Activated CD8-positive, alpha-beta memory T cell treated with anti-CD3 and anti-CD28 coated beads, Interleukin-2, amount 10 ng/mL, durations not matched to agents 7 days and 5 days (primary cell): ENCODE measurements at regions not wholly inside any gene's neighbourhood (a gene's known extent, or its start where the extent isn't known, plus 50 kb on each side); places are given as distances from the start of the nearest gene placed in this dataset.

Experiments used
- ATAC-seq: fragments of 150-1000 bp; cut with Tn5 transposase; one replicate; pipeline ENCODE4 v1.10.0; 2021; ENCODE audit warnings: moderate library complexity
- CTCF ChIA-PET: fragments of 350-600 bp; sonication (Branson Sonifier 250); formaldehyde crosslinking; loops from one replicate; lab custom pipeline; 2021; ENCODE audit warnings: antibody characterized with exemption; lab: Charles Lee
- DNase-seq: peaks from one replicate; pipeline ENCODE4 v3.0.0-alpha.2; 2020
- H3K27ac Mint-ChIP-seq: one replicate; pipeline ENCODE4 v1.8.0; 2021; ENCODE audit warnings: mild to moderate bottlenecking, mixed read lengths
- H3K27me3 Mint-ChIP-seq: one replicate; pipeline ENCODE4 v1.8.0; 2021; ENCODE audit warnings: mixed read lengths
- H3K36me3 Mint-ChIP-seq: one replicate; pipeline ENCODE4 v1.8.0; 2021; ENCODE audit warnings: mild to moderate bottlenecking, mixed read lengths
- H3K4me1 Mint-ChIP-seq: one replicate; pipeline ENCODE4 v1.8.0; 2021; ENCODE audit warnings: mixed read lengths
- H3K4me3 Mint-ChIP-seq: one replicate; pipeline ENCODE4 v1.8.0; 2021; ENCODE audit warnings: mild to moderate bottlenecking, moderate library complexity, mixed read lengths
- H3K9me3 Mint-ChIP-seq: one replicate; pipeline ENCODE4 v1.8.0; 2022; ENCODE audit warnings: low read depth, mixed read lengths

GRCh38 chr1:38464071-38464661 lies 395.4 kb downstream of the RRAGC start:
- no peaks in the 10 kb centered on the region for H3K9me3 Mint-ChIP-seq
- CTCF ChIA-PET: no interaction called here
- ATAC-seq (no peak), DNase-seq (no peak)
- H3K4me1 Mint-ChIP-seq: no peaks in the 10 kb centered on the region
- no peaks in the 10 kb centered on the region for H3K36me3 Mint-ChIP-seq
- H3K27ac Mint-ChIP-seq: no peak overlapping the region
- peaks cover 54% of the 10 kb centered on the region for H3K27me3 Mint-ChIP-seq
- no peak overlapping the region for H3K4me3 Mint-ChIP-seq

GRCh38 chr1:38463074-38463473 lies 396.5 kb downstream of the RRAGC start:
- H3K4me1 Mint-ChIP-seq: no peaks in the 10 kb centered on the region
- no peaks in the 10 kb centered on the region for H3K9me3 Mint-ChIP-seq
- H3K4me3 Mint-ChIP-seq: no peak overlapping the region
- no peak for DNase-seq
- ATAC-seq: no peak
- H3K27me3 Mint-ChIP-seq: peaks cover 51% of the 10 kb centered on the region
- H3K27ac Mint-ChIP-seq: no peak overlapping the region
- CTCF ChIA-PET: no interaction called here
- no peaks in the 10 kb centered on the region for H3K36me3 Mint-ChIP-seq

DNA sequence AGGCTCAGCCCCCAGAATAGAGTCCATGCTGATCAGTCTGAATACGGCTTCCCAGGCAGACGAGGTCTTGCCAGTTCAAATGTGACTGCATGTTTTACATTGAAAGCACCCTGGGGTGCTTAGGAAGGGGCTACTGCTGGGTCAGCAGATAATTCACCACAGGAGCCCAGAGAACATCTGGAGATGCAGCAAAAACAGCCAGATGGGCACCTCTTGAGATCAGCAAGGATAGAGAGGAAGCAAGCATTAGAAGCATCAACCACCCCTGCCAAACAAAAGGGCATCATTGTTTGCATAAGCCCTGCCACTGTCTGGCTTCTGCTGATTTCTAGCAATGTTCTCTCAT lies 403.1 kb downstream of the RRAGC start:
- CTCF ChIA-PET: no interaction called here
- Mint-ChIP-seq H3K27ac (no peak overlapping the region), H3K4me1 (no peaks in the 10 kb centered on the region), H3K9me3 (no peaks in the 10 kb centered on the region), H3K4me3 (no peak overlapping the region), H3K27me3 (peaks cover 19% of the 10 kb centered on the region), H3K36me3 (no peaks in the 10 kb centered on the region)
- ATAC-seq (no peak), DNase-seq (no peak)

GRCh38 chr1:38455829-38456530 lies 403.6 kb downstream of the RRAGC start:
- no peaks in the 10 kb centered on the region for H3K36me3 Mint-ChIP-seq
- no peak overlapping the region for H3K27ac Mint-ChIP-seq
- peaks cover 15% of the 10 kb centered on the region for H3K27me3 Mint-ChIP-seq
- CTCF ChIA-PET: no interaction called here
- H3K4me1 Mint-ChIP-seq: no peaks in the 10 kb centered on the region
- no peak overlapping the region for H3K4me3 Mint-ChIP-seq
- DNase-seq: no peak
- no peaks in the 10 kb centered on the region for H3K9me3 Mint-ChIP-seq
- no peak for ATAC-seq

DNA sequence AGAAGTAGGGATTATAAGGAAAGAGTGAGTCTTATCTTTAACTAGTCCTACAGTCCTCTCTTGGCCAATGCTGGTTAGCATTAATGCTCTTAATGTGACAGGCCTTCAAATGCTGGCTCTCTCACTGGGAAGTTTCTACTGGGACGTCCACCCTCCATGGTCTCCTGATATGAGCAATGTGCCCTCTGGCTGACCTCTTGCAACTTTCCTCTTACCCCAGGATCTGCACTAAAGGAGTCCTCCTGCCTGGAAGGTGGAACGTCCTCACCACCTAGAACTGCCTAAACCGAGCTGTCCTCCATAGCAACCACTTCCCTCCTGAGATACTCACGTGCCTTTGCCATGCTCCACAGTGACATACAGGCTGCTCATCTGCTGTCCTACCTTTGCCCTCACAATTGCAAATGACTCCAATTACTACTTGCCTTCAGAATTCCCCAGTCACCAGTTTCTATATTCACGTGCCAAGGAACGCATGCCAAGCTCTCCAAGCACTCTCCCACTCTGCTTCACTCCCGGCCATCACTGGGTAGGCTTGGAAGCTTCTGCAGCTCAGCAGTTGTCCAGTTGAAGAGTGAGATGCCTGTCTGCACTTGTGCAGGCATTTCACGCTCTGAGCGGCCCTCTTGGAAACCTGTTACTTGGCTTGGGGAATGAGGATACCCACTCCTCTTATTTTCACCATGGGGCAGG lies 404.7 kb downstream of the RRAGC start:
- CTCF ChIA-PET: no interaction called here
- Mint-ChIP-seq H3K4me3 (no peak overlapping the region), H3K27me3 (peaks cover 17% of the 10 kb centered on the region), H3K36me3 (no peaks in the 10 kb centered on the region), H3K4me1 (no peaks in the 10 kb centered on the region), H3K9me3 (no peaks in the 10 kb centered on the region), H3K27ac (no peak overlapping the region)
- no peak for ATAC-seq
- no peak for DNase-seq

DNA sequence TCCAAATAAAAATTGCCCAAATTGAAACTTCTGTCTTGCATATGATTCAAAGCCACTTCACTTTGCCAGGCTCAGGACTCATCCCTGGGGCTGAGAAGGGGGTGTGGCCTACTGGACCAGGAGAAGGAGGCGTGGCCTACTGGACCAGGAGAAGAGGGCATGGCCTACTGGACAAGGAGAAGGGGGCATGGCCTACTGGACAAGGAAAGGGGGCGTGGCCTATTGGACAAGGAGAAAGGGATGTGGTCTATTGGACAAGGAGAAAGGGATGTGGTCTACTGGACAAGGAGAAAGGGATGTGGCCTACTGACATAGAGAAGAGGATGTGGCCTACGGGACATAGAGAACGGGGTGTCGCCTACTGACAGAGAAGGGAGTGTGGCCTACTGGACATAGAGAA lies 405.3 kb downstream of the RRAGC start:
- Mint-ChIP-seq H3K36me3 (no peaks in the 10 kb centered on the region), H3K27me3 (peaks cover 12% of the 10 kb centered on the region), H3K27ac (no peak overlapping the region), H3K4me1 (no peaks in the 10 kb centered on the region), H3K9me3 (no peaks in the 10 kb centered on the region), H3K4me3 (no peak overlapping the region)
- CTCF ChIA-PET: no interaction called here
- DNase-seq: no peak
- no peak for ATAC-seq

DNA sequence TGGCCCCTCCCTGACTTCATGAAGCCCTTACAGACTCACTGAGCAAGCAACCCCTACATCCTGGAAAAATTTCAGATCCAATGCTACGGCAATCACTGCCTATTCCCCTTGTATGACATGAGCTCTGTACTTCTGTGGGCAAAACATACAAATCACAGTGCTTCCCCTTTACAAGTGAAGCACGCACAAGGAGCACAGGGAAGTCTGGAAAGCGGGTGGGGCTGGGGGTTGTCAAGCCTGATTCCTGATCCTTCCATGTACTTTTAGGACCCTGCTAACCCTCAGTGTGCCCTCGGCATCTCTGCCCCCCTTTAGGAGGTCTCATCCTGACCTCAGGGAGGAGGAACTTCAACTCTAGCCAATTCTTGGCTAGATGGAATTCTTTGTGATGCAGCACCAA lies 405.7 kb upstream of the POU3F1 start:
- CTCF ChIA-PET: no interaction called here
- H3K36me3 Mint-ChIP-seq: no peaks in the 10 kb centered on the region
- DNase-seq (no peak), ATAC-seq (no peak)
- no peak overlapping the region for H3K27ac Mint-ChIP-seq
- H3K4me1 Mint-ChIP-seq: no peaks in the 10 kb centered on the region
- peaks cover 11% of the 10 kb centered on the region for H3K27me3 Mint-ChIP-seq
- no peaks in the 10 kb centered on the region for H3K9me3 Mint-ChIP-seq
- no peak overlapping the region for H3K4me3 Mint-ChIP-seq

- no peak for DNase-seq
- H3K27ac Mint-ChIP-seq: no peak overlapping the region
- no peaks in the 10 kb centered on the region for H3K9me3 Mint-ChIP-seq
- no peaks in the 10 kb centered on the region for H3K4me1 Mint-ChIP-seq
- ATAC-seq: no peak
- peaks cover 17% of the 10 kb centered on the region for H3K27me3 Mint-ChIP-seq
- CTCF ChIA-PET: no interaction called here
- no peaks in the 10 kb centered on the region for H3K36me3 Mint-ChIP-seq
- H3K4me3 Mint-ChIP-seq: no peak overlapping the region
These were observed 405.0 kb upstream of the POU3F1 start for GRCh38 chr1:38451541-38451993.

GRCh38 chr1:38448893-38449292 lies 402.3 kb upstream of the POU3F1 start:
- Mint-ChIP-seq H3K4me1 (no peaks in the 10 kb centered on the region), H3K27me3 (peaks cover 25% of the 10 kb centered on the region), H3K4me3 (no peak overlapping the region), H3K36me3 (no peaks in the 10 kb centered on the region), H3K27ac (no peak overlapping the region), H3K9me3 (no peaks in the 10 kb centered on the region)
- DNase-seq (no peak), ATAC-seq (no peak)
- CTCF ChIA-PET: no interaction called here

GRCh38 chr1:38446936-38447335 lies 400.3 kb upstream of the POU3F1 start:
- H3K36me3 Mint-ChIP-seq: no peaks in the 10 kb centered on the region
- no peak overlapping the region for H3K4me3 Mint-ChIP-seq
- no peaks in the 10 kb centered on the region for H3K9me3 Mint-ChIP-seq
- peaks cover 31% of the 10 kb centered on the region for H3K27me3 Mint-ChIP-seq
- H3K4me1 Mint-ChIP-seq: no peaks in the 10 kb centered on the region
- DNase-seq (no peak), ATAC-seq (no peak)
- no peak overlapping the region for H3K27ac Mint-ChIP-seq
- CTCF ChIA-PET: no interaction called here

DNA sequence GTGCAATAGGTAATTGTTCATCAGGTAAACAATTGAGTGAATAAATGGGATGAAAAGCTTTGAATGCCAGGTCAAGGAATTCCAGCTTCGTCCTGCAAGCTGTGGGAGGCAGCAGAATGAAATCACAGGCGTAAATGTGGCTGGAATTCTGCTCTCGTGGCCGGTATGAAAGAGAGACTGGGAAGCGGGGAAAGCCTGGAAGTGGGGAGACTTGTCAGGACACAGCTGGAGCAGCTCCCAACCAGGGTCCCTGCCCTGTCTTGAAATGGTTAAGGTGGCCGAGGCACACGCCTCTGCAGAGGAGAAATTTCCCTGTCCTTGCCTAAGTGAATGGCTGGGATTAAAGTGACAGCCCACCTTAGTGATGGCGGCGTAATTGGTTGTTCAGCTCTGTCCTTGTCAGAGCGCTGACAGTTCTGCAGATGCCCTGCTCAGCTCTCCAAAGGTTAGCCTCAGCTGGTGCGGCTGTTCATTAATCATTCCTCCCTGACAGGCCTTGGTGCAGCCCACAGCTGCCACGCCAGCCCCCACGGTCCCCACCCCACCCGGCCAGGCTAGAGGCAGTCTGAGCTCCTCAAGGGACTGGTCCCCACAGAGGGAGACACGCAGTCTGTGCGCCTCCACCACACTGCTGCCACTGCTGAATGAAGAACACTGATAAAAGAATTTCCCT lies 398.3 kb upstream of the POU3F1 start:
- peaks cover 4% of the 10 kb centered on the region for H3K9me3 Mint-ChIP-seq
- no peaks in the 10 kb centered on the region for H3K4me1 Mint-ChIP-seq
- H3K4me3 Mint-ChIP-seq: no peak overlapping the region
- CTCF ChIA-PET: no interaction called here
- H3K36me3 Mint-ChIP-seq: no peaks in the 10 kb centered on the region
- no peak overlapping the region for H3K27ac Mint-ChIP-seq
- DNase-seq (no peak), ATAC-seq (no peak)
- H3K27me3 Mint-ChIP-seq: peaks cover 45% of the 10 kb centered on the region

DNA sequence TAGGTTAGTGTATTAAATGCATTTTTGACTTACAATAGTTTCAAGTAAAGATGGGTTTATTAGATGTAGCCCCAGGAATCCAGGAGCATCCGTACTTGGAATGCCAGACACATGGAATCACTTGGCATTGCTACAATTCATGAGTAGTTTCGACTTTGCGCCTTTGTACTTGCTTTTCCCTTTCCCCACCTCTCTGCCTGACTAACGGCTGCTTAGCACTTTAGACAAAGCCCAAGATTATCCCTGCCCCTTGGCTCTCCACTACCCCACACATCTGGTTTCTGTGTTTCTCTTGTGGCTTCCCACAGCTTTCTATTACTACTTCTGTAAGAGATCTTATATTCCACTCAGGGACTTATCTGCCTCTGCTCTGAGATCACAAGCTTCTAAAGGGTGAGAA lies 397.7 kb upstream of the POU3F1 start:
- ATAC-seq: no peak
- CTCF ChIA-PET: no interaction called here
- H3K9me3 Mint-ChIP-seq: peaks cover 4% of the 10 kb centered on the region
- no peak for DNase-seq
- H3K4me3 Mint-ChIP-seq: no peak overlapping the region
- no peaks in the 10 kb centered on the region for H3K4me1 Mint-ChIP-seq
- peaks cover 46% of the 10 kb centered on the region for H3K27me3 Mint-ChIP-seq
- H3K27ac Mint-ChIP-seq: no peak overlapping the region
- H3K36me3 Mint-ChIP-seq: no peaks in the 10 kb centered on the region

DNA sequence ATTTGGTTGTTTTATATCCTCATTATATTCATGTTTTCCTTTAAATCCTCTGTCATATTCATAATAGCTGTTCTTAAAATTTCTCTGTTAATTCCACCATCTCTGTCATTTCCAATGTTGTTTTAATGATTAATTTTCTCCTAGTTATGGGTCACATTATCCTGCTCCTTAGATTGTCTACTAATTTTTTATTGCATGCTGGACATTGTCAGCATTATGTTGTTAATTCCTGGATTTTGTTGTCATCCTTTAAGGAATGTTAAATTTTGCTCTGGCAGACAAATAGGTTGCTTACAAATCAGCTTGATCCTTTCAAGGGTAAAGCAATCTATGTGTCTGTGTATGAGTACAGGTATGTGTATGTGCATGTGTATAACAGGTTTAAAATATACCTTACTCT lies 393.8 kb upstream of the POU3F1 start:
- H3K4me3 Mint-ChIP-seq: no peak overlapping the region
- CTCF ChIA-PET: no interaction called here
- peaks cover 48% of the 10 kb centered on the region for H3K27me3 Mint-ChIP-seq
- no peak overlapping the region for H3K27ac Mint-ChIP-seq
- ATAC-seq (no peak), DNase-seq (no peak)
- H3K36me3 Mint-ChIP-seq: no peaks in the 10 kb centered on the region
- H3K9me3 Mint-ChIP-seq: peaks cover 4% of the 10 kb centered on the region
- H3K4me1 Mint-ChIP-seq: no peaks in the 10 kb centered on the region

GRCh38 chr1:38436749-38437148 lies 390.2 kb upstream of the POU3F1 start:
- no peak for DNase-seq
- Mint-ChIP-seq H3K27me3 (peaks cover 56% of the 10 kb centered on the region), H3K4me3 (no peak overlapping the region), H3K36me3 (no peaks in the 10 kb centered on the region), H3K4me1 (no peaks in the 10 kb centered on the region), H3K27ac (no peak overlapping the region), H3K9me3 (peaks cover 4% of the 10 kb centered on the region)
- no peak for ATAC-seq
- CTCF ChIA-PET: no interaction called here
